ENCODE measurements at regions not wholly inside any gene's neighbourhood (a gene's known extent, or its start where the extent isn't known, plus 50 kb on each side); places are given as distances from the start of the nearest gene placed in this dataset.

GRCh38 chr6:76834399-76834798, 628.9 kb downstream of the HTR1B start:
- no peak overlapping the region for H3K4me3 ChIP-seq (ENCODE audit: low read depth in 1 of 3, low read length in 3 of 3)
- H3K27ac ChIP-seq (ENCODE audit: low read depth in 1 of 2, low read length in 2 of 2), result no peak overlapping the region
- H3K27me3 ChIP-seq (ENCODE audit: control insufficient read depth in 4 of 4, insufficient read depth in 4 of 4, low read length in 3 of 4), result no peaks in the 10 kb centered on the region
- H3K4me1 ChIP-seq (ENCODE audit: control insufficient read depth in 4 of 4, insufficient read depth in 4 of 4, low read length in 3 of 4), result no peaks in the 10 kb centered on the region
- no peak overlapping the region for H3K9ac ChIP-seq (ENCODE audit: low read depth in 1 of 2, low read length in 2 of 2)
- TF ChIP-seq, protein P1, sequence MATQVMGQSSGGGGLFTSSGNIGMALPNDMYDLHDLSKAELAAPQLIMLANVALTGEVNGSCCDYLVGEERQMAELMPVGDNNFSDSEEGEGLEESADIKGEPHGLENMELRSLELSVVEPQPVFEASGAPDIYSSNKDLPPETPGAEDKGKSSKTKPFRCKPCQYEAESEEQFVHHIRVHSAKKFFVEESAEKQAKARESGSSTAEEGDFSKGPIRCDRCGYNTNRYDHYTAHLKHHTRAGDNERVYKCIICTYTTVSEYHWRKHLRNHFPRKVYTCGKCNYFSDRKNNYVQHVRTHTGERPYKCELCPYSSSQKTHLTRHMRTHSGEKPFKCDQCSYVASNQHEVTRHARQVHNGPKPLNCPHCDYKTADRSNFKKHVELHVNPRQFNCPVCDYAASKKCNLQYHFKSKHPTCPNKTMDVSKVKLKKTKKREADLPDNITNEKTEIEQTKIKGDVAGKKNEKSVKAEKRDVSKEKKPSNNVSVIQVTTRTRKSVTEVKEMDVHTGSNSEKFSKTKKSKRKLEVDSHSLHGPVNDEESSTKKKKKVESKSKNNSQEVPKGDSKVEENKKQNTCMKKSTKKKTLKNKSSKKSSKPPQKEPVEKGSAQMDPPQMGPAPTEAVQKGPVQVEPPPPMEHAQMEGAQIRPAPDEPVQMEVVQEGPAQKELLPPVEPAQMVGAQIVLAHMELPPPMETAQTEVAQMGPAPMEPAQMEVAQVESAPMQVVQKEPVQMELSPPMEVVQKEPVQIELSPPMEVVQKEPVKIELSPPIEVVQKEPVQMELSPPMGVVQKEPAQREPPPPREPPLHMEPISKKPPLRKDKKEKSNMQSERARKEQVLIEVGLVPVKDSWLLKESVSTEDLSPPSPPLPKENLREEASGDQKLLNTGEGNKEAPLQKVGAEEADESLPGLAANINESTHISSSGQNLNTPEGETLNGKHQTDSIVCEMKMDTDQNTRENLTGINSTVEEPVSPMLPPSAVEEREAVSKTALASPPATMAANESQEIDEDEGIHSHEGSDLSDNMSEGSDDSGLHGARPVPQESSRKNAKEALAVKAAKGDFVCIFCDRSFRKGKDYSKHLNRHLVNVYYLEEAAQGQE (IDR thresholded peaks at IDR 0.05), result no peak
- TF ChIP-seq NR2F2 (IDR thresholded peaks at IDR 0.05) (no peak), SP1 (IDR thresholded peaks at IDR 0.05) (no peak), EGR1 (IDR thresholded peaks at IDR 0.05; ENCODE audit: low read depth in 2 of 2) (no peak), RAD21 (IDR thresholded peaks at IDR 0.05) (no peak), HNF4A (conservative IDR thresholded peaks at IDR 0.05) (no peak), RXRA (IDR thresholded peaks at IDR 0.05) (no peak), FOXA2 (IDR thresholded peaks at IDR 0.05) (no peak), HNF4G (IDR thresholded peaks at IDR 0.05) (no peak), GABPA (IDR thresholded peaks at IDR 0.05 in 1 of 2, conservative IDR thresholded peaks at IDR 0.05 in 1 of 2) (no peak), ATF3 (IDR thresholded peaks at IDR 0.05) (no peak), TAF1 (conservative IDR thresholded peaks at IDR 0.05) (no peak), YY1 (IDR thresholded peaks at IDR 0.05) (no peak), FOXA1 (IDR thresholded peaks at IDR 0.05) (no peak), CTCF (IDR thresholded peaks at IDR 0.05; ENCODE audit: low read depth, low read length, missing input control) (no peak), JUND (IDR thresholded peaks at IDR 0.05) (no peak)
- TF ChIP-seq, protein P2, sequence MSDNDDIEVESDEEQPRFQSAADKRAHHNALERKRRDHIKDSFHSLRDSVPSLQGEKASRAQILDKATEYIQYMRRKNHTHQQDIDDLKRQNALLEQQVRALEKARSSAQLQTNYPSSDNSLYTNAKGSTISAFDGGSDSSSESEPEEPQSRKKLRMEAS (IDR thresholded peaks at IDR 0.05), result no peak
- TF ChIP-seq, protein P3, sequence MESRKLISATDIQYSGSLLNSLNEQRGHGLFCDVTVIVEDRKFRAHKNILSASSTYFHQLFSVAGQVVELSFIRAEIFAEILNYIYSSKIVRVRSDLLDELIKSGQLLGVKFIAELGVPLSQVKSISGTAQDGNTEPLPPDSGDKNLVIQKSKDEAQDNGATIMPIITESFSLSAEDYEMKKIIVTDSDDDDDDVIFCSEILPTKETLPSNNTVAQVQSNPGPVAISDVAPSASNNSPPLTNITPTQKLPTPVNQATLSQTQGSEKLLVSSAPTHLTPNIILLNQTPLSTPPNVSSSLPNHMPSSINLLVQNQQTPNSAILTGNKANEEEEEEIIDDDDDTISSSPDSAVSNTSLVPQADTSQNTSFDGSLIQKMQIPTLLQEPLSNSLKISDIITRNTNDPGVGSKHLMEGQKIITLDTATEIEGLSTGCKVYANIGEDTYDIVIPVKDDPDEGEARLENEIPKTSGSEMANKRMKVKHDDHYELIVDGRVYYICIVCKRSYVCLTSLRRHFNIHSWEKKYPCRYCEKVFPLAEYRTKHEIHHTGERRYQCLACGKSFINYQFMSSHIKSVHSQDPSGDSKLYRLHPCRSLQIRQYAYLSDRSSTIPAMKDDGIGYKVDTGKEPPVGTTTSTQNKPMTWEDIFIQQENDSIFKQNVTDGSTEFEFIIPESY (IDR thresholded peaks at IDR 0.05), result no peak
- no peaks in the 10 kb centered on the region for H3K36me3 ChIP-seq (ENCODE audit: control insufficient read depth in 4 of 4, insufficient read depth in 3 of 4, low read depth in 1 of 4, low read length in 3 of 4)
- H3K9me3 ChIP-seq (ENCODE audit: control insufficient read depth in 4 of 4, low read length in 3 of 4), result no peaks in the 10 kb centered on the region
- DNase-seq (ENCODE audit: low spot score), result no peak

Data from liver (tissue), 7 donors.